GM12872 (cell line): ENCODE measurements at regions not wholly inside any gene's neighbourhood (a gene's known extent, or its start where the extent isn't known, plus 50 kb on each side); places are given as distances from the start of the nearest gene placed in this dataset.

Source experiments
- TF ChIP-seq, protein P1 (sequence below): IDR thresholded peaks from 3 replicates; pipeline ENCODE4 v1.5.1; 2011; ENCODE audit warnings: low read depth, mild to moderate bottlenecking, low read length, moderate library complexity; ENCODE audit not compliant: insufficient read depth

DNA sequence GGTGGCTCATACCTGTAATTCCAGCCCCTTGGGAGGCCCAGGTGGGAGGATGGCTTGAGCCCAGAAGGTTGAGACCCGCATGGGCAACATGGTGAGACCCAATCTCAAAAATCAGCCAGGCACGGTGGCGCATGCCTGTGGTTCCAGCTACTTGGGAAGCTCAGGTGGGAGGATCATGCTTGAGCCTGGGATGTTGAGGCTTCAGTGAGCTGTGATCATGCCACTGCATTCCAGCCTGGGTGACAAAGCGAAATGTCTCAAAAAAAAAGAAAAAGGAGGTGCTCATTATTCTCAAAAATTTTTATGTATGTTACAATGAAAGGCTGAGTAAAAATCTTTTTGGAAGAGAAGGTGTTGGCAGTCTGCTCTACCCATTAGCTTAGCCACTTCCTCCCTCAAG, 106.8 kb downstream of the TSN start:
- TF ChIP-seq, protein P1, sequence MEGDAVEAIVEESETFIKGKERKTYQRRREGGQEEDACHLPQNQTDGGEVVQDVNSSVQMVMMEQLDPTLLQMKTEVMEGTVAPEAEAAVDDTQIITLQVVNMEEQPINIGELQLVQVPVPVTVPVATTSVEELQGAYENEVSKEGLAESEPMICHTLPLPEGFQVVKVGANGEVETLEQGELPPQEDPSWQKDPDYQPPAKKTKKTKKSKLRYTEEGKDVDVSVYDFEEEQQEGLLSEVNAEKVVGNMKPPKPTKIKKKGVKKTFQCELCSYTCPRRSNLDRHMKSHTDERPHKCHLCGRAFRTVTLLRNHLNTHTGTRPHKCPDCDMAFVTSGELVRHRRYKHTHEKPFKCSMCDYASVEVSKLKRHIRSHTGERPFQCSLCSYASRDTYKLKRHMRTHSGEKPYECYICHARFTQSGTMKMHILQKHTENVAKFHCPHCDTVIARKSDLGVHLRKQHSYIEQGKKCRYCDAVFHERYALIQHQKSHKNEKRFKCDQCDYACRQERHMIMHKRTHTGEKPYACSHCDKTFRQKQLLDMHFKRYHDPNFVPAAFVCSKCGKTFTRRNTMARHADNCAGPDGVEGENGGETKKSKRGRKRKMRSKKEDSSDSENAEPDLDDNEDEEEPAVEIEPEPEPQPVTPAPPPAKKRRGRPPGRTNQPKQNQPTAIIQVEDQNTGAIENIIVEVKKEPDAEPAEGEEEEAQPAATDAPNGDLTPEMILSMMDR, result no peak

DNA sequence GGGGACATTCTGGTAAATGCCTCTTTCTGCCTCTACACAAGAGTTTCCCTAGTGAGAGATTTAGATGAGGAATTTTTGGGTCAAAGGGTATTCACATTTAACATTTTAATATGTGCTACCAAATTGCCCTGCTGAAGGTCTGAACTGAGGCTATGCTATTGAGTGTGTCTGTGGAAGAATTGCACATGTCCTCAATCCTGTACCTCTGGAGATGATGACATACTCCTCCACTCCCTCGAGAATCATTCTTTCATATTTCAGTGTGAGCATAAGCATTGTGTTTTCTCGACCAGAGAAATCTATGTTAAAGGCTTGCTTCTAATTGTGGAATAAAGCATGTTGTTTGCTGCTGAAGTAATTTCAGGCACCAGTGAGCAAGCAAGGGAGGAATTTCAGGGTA, 110.5 kb downstream of the TSN start:
- TF ChIP-seq, protein P1, result no peak

DNA sequence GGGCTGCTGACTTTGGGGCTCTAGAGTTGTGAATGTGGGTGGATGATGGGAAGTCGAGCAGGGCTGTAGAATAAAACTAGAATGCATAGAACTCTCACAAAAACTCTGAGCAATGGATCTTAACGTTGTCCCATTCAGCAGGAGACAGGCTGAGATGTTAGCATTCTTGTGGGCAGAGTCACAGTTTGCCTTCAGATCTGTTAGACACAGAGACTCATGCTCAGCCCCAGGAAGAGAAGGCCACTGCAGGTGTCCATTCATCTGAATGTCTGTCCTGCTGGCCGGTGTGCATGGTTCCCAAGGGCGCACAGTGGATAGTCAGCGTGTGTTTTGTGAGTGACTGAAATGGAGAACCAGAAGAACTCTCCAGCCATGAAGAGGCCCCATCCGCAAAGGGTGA, 111.3 kb downstream of the TSN start:
- TF ChIP-seq, protein P1, result no peak

DNA sequence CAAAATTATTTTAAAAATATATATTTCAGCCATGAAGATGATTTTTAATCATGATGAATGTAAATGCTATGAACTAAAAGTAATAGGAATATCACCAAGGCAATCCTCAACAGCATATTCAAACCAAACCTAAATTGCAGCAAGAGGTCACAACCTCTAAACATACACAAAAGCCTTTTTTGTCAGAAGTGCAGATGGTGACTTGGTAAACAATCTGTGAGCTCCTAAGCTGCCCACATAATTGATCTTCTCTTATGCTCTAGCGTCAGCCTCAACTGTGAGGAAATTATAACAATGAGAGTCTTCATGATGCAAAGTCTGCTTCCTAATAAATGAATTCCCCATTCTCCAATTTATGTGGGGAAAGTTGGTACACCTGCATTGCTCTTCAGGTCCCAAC, 113.2 kb downstream of the TSN start:
- TF ChIP-seq, protein P1, result no peak

DNA sequence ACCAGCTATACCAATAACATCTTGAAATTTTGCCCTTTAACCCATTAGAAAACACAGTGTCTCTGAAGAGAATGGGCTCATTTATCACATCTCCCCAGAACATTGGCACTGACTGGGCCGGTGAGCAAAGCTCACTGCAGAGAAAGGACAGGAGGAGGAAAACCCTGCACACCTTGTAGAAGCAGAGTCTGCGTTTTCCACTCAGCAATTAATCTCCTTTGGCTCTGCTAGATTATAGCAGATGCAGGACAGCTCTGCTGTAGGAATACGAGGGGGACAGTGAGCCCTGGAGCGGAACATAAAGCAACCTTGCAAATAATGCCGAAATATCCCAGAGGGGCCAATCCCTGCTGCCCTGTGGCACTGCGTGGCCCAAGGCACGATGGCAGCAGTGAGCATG, 113.9 kb downstream of the TSN start:
- TF ChIP-seq, protein P1, result no peak

DNA sequence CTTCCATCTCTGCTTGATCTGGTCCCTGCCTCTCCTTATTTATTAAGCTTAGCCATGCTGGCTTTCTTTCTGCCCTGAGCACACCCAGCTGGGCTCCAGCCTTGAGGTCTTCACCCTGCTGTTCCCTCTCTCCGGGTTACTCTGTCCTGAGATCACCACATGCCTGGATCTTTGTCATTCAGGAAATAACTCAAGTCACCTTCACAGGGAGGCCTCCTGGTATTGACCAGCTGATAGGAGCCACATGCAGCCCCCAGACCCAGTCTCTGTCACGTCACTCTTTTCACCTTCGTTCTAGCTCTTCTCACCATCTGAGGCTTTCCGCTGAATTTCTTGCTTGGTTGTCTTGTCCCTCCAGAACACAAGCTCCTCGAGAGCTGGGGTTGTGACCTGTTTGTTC, 114.4 kb downstream of the TSN start:
- TF ChIP-seq, protein P1, result no peak

DNA sequence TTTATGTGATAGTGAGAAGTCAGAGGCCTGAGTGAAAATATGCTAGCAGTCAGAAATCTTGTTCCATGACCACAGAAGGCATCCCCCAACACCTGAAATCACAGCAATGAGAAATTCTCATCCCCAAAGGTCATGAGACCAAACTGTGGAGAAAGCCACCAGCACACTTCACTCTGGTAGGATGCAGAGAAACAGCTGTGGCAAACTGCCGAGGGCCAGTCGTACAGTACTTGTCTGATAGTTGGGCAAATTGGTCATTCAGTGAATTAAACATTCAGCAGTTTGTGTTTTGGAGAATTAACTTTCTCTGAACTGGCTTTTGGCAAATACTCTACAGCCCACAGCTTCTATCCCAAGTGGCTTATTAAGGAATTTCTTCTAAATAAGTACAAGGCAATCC, 117.2 kb downstream of the TSN start:
- TF ChIP-seq, protein P1, result no peak

DNA sequence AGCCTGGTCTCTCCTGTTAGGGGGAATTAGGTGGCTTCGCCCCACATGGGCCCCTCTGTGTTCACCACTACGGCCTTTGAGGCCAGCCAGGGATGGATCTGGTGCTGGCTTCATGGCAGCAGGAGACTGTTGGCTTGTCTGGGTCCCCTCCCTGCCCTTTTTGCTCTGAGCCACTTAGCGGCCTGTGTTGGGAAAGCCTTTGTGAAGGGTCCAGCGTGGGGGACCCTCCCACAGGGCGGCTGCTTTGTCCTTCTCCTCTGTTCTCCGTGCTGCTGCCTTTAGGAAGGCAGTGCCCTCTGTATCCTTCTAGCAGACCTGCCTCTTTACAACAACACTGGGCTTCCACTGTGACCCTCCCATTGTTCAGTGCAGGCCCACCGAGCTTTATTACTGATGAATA, 118.4 kb downstream of the TSN start:
- TF ChIP-seq, protein P1, result no peak
